D341Med (cell line): ENCODE measurements at regions not wholly inside any gene's neighbourhood (a gene's known extent, or its start where the extent isn't known, plus 50 kb on each side); places are given as distances from the start of the nearest gene placed in this dataset.

ENCODE experiments used
- DNase-seq: peaks from one replicate; pipeline ENCODE4 v3.0.0; 2012; ENCODE audit warnings: low spot score

DNA sequence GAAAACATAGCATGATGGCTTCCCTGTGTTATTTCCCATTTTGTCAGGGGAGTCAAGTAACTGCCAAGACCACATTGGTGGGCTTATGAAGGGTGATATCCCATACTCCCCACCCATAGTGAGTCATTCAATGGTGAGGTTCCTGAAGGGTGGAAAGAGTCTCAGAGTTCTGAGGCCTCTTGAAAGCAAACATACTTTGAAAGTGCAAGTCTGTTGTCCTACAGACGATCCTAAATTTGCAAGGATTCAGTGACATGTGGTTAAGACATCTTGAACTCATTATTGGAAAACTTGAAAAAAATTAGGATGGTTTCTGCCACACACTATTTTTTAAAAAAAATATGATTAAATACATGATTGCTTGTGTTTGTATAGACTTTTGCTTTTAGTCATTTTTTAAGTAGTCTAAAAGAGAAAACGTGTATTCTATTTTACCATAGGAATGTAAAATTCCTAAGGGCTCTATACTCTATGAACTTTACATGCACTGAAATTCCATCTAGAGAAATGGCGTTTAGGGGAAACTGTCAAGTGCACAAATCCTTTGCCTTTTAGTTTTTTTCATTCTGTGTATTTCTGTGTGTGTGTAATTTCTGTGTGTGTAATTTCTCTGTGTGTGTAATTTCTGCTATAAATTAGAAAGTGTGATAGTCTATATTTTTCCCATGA is 225.5 kb upstream of the ADAMTS5 start:
- DNase-seq: no peak

DNA sequence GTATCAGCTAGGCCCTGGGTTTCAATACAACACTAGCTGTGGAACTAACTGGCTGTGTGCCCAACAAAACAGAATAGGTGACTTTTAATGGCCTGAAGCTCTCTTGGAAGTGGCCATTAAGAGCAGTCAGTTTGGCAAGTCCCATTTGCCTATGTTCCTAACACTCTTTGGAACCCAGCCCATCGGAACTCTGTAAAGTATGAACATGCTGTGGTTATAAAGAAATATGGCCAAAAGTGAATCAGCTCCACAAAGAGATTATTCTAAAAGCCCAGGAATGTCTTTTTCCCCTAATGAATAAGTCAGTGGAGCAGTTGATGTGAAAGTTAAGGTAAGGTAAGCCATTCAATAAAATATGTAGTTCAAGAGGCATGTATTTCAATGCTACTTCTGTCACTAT is 223.7 kb upstream of the ADAMTS5 start:
- no peak for DNase-seq

DNA sequence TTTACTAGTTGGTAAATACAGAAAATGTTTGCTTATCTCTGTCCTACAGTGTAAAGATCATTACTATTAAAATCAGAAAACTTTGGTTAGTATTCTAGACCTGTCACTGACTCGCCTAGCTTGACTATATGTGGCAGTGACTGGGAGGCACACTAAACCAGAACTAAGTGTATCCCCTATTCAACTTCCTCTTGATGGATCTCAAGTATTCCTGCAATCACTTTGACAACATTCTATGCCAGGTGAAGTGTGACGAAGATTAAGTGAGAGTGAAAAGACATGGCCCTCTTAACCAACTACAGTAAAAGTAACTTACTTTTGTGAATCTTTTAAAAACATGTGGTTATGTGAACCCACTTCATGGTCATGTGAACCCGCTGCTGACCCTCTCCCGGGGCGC is 223.0 kb upstream of the ADAMTS5 start:
- DNase-seq: no peak

DNA sequence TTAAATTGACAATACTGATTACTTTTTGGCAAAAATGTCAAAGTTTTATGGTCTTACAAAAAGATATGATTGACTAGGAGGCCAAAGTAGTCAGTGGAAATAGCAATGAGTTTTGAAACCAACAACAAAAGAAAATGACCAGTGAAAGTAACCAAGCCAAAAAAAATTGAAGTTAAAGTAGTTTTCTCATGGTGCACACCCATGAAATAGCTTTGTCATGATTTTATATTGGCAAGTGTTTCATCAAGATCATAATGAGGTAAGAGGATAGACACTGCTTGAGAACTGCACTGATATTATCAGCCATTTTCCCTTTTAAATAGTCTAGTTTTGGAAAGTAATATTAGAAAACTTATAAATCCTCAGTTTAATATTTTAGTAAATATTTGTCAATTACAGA is 206.2 kb upstream of the ADAMTS5 start:
- DNase-seq: no peak

- DNase-seq: no peak
Measured at GRCh38 chr21:27171707-27172106, 204.8 kb upstream of the ADAMTS5 start.

- no peak for DNase-seq
Measured at GRCh38 chr21:27168084-27168483, 201.2 kb upstream of the ADAMTS5 start.

GRCh38 chr21:27164208-27165177 is 197.6 kb upstream of the ADAMTS5 start:
- DNase-seq: no peak

GRCh38 chr21:27158967-27159366 is 192.1 kb upstream of the ADAMTS5 start:
- no peak for DNase-seq

- DNase-seq: no peak
Measured at GRCh38 chr21:27157097-27157496, 190.2 kb upstream of the ADAMTS5 start.

DNA sequence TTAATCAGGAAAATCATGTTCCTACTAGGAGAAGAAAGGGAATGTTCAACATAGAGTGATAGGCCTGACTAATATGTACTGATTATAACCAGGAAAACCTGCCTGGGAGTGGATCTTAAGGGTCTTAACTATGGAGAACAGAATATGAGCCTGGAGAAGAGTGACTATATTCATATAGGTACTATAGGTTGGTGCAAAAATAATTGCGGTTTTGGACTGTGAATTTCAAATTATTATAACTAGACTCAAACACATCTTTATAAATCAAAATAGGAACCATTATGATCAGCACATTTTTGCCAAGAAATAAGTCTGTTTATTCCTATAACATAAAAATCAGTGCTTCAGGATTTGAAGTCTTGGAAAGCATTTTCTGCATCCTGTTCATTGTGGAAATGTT is 189.8 kb upstream of the ADAMTS5 start:
- no peak for DNase-seq

DNA sequence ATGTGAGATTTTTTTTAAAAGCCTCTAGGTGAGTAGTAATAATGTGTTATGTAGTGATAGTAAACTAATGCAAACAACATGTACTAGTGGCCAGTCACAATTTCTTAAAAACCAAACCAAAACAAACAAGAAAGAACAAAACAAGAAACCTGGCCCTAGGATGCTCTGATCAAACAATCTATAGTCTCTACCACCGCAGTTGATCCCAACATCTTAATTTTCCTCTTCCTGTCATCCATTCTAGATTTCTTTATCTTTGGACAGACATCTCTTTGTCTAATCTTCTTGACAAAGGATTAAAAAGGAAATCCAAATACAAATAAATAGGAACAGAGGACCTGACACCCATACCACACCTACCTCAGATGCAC is 188.2 kb upstream of the ADAMTS5 start:
- DNase-seq: no peak

GRCh38 chr21:27154451-27155129 is 187.7 kb upstream of the ADAMTS5 start:
- no peak for DNase-seq

GRCh38 chr21:27152996-27153395 is 186.1 kb upstream of the ADAMTS5 start:
- DNase-seq: no peak

- DNase-seq: no peak
Measured at GRCh38 chr21:27149034-27149433, 182.1 kb upstream of the ADAMTS5 start.

GRCh38 chr21:27146268-27146667 is 179.4 kb upstream of the ADAMTS5 start:
- DNase-seq: no peak

- DNase-seq: no peak
Measured at GRCh38 chr21:27145134-27145798, 178.4 kb upstream of the ADAMTS5 start.

DNA sequence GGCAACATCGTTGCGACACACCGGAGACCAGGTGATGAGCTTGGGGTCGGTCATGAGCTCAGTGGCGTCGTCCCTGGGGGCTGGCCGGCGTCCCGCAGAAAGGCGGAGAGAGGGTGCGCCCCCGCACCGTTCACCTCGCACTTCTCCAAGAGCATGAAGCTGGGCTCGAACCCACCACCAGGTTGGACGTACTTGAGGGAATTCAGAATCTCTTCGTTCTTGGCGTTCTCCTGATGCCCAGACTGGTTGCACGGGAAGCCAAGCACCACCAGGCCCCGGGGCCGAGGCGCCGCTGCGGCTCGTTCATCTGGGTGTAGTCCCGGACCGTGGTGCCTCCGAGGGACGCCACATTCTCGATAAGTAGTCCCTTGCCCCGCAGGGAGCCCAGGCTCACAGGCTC is 176.6 kb upstream of the ADAMTS5 start:
- DNase-seq: no peak

GRCh38 chr21:27139526-27139925 is 172.6 kb upstream of the ADAMTS5 start:
- DNase-seq: no peak

GRCh38 chr21:27134516-27134915 is 167.6 kb upstream of the ADAMTS5 start:
- no peak for DNase-seq

GRCh38 chr21:27132266-27132665 is 165.4 kb upstream of the ADAMTS5 start:
- DNase-seq: no peak

GRCh38 chr21:27130154-27130553 is 163.3 kb upstream of the ADAMTS5 start:
- no peak for DNase-seq

- no peak for DNase-seq
Measured at GRCh38 chr21:27129694-27130093, 162.8 kb upstream of the ADAMTS5 start.
